ENCODE measurements at regions not wholly inside any gene's neighbourhood (a gene's known extent, or its start where the extent isn't known, plus 50 kb on each side); places are given as distances from the start of the nearest gene placed in this dataset.

DNA sequence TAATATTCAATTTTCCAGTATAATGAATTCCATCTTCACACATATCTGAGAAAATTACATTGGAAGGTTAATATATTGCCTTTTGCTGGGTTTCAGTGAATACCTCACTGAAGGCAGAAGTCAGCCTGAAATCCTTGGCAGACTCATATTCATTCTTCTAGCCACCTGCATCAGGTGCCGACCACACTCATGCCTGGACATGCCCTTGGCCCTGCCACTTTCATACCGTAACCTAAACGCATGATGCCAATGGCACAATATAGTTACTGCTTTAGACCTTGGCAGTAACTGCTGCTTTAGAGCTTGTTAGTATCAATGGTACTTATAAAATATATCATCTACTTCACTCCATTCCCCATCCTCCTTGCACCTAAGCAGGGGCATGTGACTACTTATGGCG lies 817.6 kb upstream of the CDH8 start:
- TF ChIP-seq, protein P1, sequence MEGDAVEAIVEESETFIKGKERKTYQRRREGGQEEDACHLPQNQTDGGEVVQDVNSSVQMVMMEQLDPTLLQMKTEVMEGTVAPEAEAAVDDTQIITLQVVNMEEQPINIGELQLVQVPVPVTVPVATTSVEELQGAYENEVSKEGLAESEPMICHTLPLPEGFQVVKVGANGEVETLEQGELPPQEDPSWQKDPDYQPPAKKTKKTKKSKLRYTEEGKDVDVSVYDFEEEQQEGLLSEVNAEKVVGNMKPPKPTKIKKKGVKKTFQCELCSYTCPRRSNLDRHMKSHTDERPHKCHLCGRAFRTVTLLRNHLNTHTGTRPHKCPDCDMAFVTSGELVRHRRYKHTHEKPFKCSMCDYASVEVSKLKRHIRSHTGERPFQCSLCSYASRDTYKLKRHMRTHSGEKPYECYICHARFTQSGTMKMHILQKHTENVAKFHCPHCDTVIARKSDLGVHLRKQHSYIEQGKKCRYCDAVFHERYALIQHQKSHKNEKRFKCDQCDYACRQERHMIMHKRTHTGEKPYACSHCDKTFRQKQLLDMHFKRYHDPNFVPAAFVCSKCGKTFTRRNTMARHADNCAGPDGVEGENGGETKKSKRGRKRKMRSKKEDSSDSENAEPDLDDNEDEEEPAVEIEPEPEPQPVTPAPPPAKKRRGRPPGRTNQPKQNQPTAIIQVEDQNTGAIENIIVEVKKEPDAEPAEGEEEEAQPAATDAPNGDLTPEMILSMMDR (IDR thresholded peaks at IDR 0.05) = no peak
- TF ChIP-seq POLR2A (IDR thresholded peaks at IDR 0.05) = no peak
